ENCODE measurements at regions not wholly inside any gene's neighbourhood (a gene's known extent, or its start where the extent isn't known, plus 50 kb on each side); places are given as distances from the start of the nearest gene placed in this dataset.

DNA sequence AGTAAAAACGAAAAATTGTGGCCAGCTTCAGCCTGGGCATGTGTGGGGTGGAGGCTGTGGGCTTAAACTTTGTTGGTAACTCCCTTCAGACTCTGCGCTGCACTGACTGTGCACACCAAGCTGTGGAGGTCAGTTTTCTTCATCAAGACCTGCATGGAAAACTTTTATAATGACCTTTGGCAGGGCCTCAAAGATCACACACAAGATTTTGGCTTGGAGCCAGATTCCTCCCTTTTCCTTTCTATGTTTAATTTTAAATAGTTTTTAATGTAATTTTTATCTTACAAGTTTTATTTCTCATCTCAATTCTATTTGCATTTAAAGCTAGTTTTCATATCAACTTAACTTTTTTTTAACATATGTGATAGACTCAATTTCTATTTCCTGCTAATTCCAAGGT, 1211.1 kb upstream of the CDH18 start:
- intact Hi-C loops (cut with micrococcal nuclease; ENCODE audit: unreplicated experiment) (no loop called here), in situ Hi-C loops (cut with MboI) (no loop called here)
- ATAC-seq, result peak; percentile 30; the same call in 1 of the 3 replicates
- TF ChIP-seq BCL3 (IDR thresholded peaks at IDR 0.05; ENCODE audit: borderline replicate concordance, insufficient read depth, low read depth, low read length, poor library complexity, severe bottlenecking) (no peak), PKNOX1 (IDR thresholded peaks at IDR 0.05) (no peak)
- TF ChIP-seq, protein P1, sequence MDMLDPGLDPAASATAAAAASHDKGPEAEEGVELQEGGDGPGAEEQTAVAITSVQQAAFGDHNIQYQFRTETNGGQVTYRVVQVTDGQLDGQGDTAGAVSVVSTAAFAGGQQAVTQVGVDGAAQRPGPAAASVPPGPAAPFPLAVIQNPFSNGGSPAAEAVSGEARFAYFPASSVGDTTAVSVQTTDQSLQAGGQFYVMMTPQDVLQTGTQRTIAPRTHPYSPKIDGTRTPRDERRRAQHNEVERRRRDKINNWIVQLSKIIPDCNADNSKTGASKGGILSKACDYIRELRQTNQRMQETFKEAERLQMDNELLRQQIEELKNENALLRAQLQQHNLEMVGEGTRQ (IDR thresholded peaks at IDR 0.05; ENCODE audit: borderline replicate concordance, low read depth, low read length), result no peak
- no peaks in the 10 kb centered on the region for H3K36me3 ChIP-seq (ENCODE audit: control insufficient read depth in 2 of 2, insufficient read depth in 2 of 2, low read length in 1 of 2)
- FAIRE-seq, result no peak
- H3K4me3 ChIP-seq, result no peak overlapping the region
- BruUV-seq (replicated peaks), result no TSS peak
- H4K20me1 ChIP-seq (ENCODE audit: control insufficient read depth, insufficient read depth), result no peaks in the 10 kb centered on the region
- H3K9me3 ChIP-seq (replicated peaks; ENCODE audit: control insufficient read depth, insufficient read depth, low read length), result no peaks in the 10 kb centered on the region
- H3K9ac ChIP-seq (ENCODE audit: control insufficient read depth, insufficient read depth, low read length), result no peak overlapping the region
- CTCF ChIA-PET, result no interaction called here
- H2AFZ ChIP-seq (ENCODE audit: control insufficient read depth, low read depth, low read length), result no peak overlapping the region
- H3K27me3 ChIP-seq (replicated peaks in 1 of 2; ENCODE audit: control insufficient read depth in 2 of 2, insufficient read depth in 2 of 2, low read length in 1 of 2), result no peaks in the 10 kb centered on the region
- DNase-seq (ENCODE audit: low read depth, low spot score), result no peak
- RAD21 ChIA-PET (ENCODE audit: unreplicated experiment), result interaction anchor here (0.7 kb wide), 1 partner anchor 132 kb away, joined by 3 read pairs; no protein-coding TSS in a partner anchor
- 25% methylated on average over 2 of the region's 2 CpGs for WGBS (ENCODE audit: insufficient coverage, insufficient replicate concordance, low lambda C conversion rate, missing lambda C conversion rate)
- H3K27ac ChIP-seq (ENCODE audit: control insufficient read depth, insufficient read depth), result no peak overlapping the region
- H3K4me1 ChIP-seq (ENCODE audit: control insufficient read depth, insufficient read depth, low read length), result no peaks in the 10 kb centered on the region
- SMC1A ChIA-PET (ENCODE audit: uncharacterized antibody, unreplicated experiment), result interaction anchor here (1.5 kb wide), 1 partner anchor 9 kb away, joined by 3 read pairs; no protein-coding TSS in a partner anchor
- POLR2A ChIA-PET, result no interaction called here
- H3K79me2 ChIP-seq (ENCODE audit: control insufficient read depth, insufficient read depth, low read length), result no peaks in the 10 kb centered on the region
- no peak overlapping the region for H3K4me2 ChIP-seq (ENCODE audit: control insufficient read depth, insufficient read depth)

- no peaks in the 10 kb centered on the region for H3K4me1 ChIP-seq (ENCODE audit: control insufficient read depth, insufficient read depth, low read length)
- no TSS peak for BruUV-seq (replicated peaks)
- no peaks in the 10 kb centered on the region for H4K20me1 ChIP-seq (ENCODE audit: control insufficient read depth, insufficient read depth)
- RAD21 ChIA-PET (ENCODE audit: unreplicated experiment), result no interaction called here
- H3K4me2 ChIP-seq (ENCODE audit: control insufficient read depth, insufficient read depth), result no peak overlapping the region
- no peaks in the 10 kb centered on the region for H3K36me3 ChIP-seq (ENCODE audit: control insufficient read depth in 2 of 2, insufficient read depth in 2 of 2, low read length in 1 of 2)
- H3K79me2 ChIP-seq (ENCODE audit: control insufficient read depth, insufficient read depth, low read length), result no peaks in the 10 kb centered on the region
- CTCF ChIA-PET, result no interaction called here
- WGBS (ENCODE audit: insufficient coverage, insufficient replicate concordance, low lambda C conversion rate, missing lambda C conversion rate), result 0% methylated on average over 4 of the region's 4 CpGs
- ATAC-seq (no peak), FAIRE-seq (no peak), DNase-seq (ENCODE audit: low read depth, low spot score) (no peak)
- no peak overlapping the region for H2AFZ ChIP-seq (ENCODE audit: control insufficient read depth, low read depth, low read length)
- no peak for TF ChIP-seq GABPA (IDR thresholded peaks at IDR 0.05; ENCODE audit: low read depth)
- no peak for TF ChIP-seq KAT2A (conservative IDR thresholded peaks at IDR 0.05; ENCODE audit: control insufficient read depth, low read depth, low read length)
- TF ChIP-seq MEF2A (IDR thresholded peaks at IDR 0.05; ENCODE audit: insufficient read depth, low read depth, low read length), result no peak
- TF ChIP-seq IRF5 (IDR thresholded peaks at IDR 0.05; ENCODE audit: borderline replicate concordance), result no peak
- no peak for TF ChIP-seq ZNF217 (IDR thresholded peaks at IDR 0.05)
- no peak for TF ChIP-seq EP300 (IDR thresholded peaks at IDR 0.05; ENCODE audit: borderline replicate concordance in 1 of 2, control insufficient read depth in 1 of 2, low read depth in 2 of 2, low read length in 2 of 2)
- TF ChIP-seq GATAD2B (conservative IDR thresholded peaks at IDR 0.05; ENCODE audit: low read depth), result no peak
- H3K27me3 ChIP-seq (replicated peaks in 1 of 2; ENCODE audit: control insufficient read depth in 2 of 2, insufficient read depth in 2 of 2, low read length in 1 of 2), result no peaks in the 10 kb centered on the region
- no peaks in the 10 kb centered on the region for H3K9me3 ChIP-seq (replicated peaks; ENCODE audit: control insufficient read depth, insufficient read depth, low read length)
- H3K27ac ChIP-seq (ENCODE audit: control insufficient read depth, insufficient read depth), result no peak overlapping the region
- in situ Hi-C loops (cut with MboI), result no loop called here
- H3K4me3 ChIP-seq, result no peak overlapping the region
- POLR2A ChIA-PET, result no interaction called here
- intact Hi-C loops (cut with micrococcal nuclease; ENCODE audit: unreplicated experiment), result no loop called here
- SMC1A ChIA-PET (ENCODE audit: uncharacterized antibody, unreplicated experiment), result no interaction called here
- H3K9ac ChIP-seq (ENCODE audit: control insufficient read depth, insufficient read depth, low read length), result no peak overlapping the region
These were observed 1207.1 kb upstream of the CDH18 start for GRCh38 chr5:21195145-21195544.

Measured in GM12878 (cell line).